Spinal cord (tissue), 9 donors: ENCODE measurements at regions not wholly inside any gene's neighbourhood (a gene's known extent, or its start where the extent isn't known, plus 50 kb on each side); places are given as distances from the start of the nearest gene placed in this dataset.
A peak's percentile ranks its signal among the peaks of the same experiment; 100 is the strongest.
"Not testable (repeated sequence)": the region's sequence is repeated elsewhere in the genome, so short reads cannot be mapped to it uniquely, and the experiment has no call there.

Experiments used
- DNase-seq, 6 donors: peaks; one replicate each; pipeline versions ENCODE4 v3.0.0 to v3.0.0-alpha.2; 2013 to 2015; ENCODE audit warnings: low spot score in 6 of 6, low read depth in 4 of 6
- H3K27ac ChIP-seq: one replicate; pipeline ENCODE4 v1.5.1; 2013; ENCODE audit warnings: low read depth, low read length, control low read depth
- H3K27me3 ChIP-seq: one replicate; pipeline ENCODE4 v1.6.1; 2013; ENCODE audit warnings: low read length; ENCODE audit not compliant: control insufficient read depth, insufficient read depth
- H3K36me3 ChIP-seq: one replicate; pipeline ENCODE4 v1.6.1; 2013; ENCODE audit warnings: low read length; ENCODE audit not compliant: control insufficient read depth, insufficient read depth
- H3K4me1 ChIP-seq: one replicate; pipeline ENCODE4 v1.6.1; 2013; ENCODE audit warnings: low read length; ENCODE audit not compliant: control insufficient read depth, insufficient read depth
- H3K4me3 ChIP-seq: one replicate; pipeline ENCODE4 v1.5.1; 2013; ENCODE audit warnings: low read depth, low read length, control low read depth
- H3K9me3 ChIP-seq: one replicate; pipeline ENCODE4 v1.6.1; 2013; ENCODE audit warnings: low read length; ENCODE audit not compliant: control insufficient read depth, insufficient read depth
- WGBS: methylation state at CpG from one replicate; pipeline ENCODE4 v1.1.5; 2013; ENCODE audit warnings: missing lambda C conversion rate; ENCODE audit not compliant: insufficient coverage; 5-methylcytosine and 5-hydroxymethylcytosine counted together
- donor health status: healthy.

DNA sequence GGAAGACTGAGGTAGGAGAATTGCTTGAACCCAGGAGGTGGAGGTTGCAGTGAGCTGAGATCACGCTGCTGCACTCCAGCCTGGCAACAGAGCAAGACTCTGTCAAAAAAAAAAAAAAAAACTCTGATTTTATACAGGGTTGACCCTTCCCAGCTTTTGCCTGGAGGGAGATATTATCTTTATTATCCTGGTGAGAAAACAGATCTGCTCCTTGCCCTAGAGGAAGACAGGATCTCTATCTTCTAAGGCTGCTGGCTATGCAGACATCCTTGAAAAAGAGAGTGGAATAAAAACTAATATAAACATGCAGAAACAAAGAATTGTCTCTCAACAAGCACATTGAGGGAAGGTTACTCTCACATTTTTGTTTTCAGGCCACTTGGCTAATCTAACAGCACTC, 1503.4 kb upstream of the WWC1 start:
- DNase-seq = no peak
- Histone ChIP-seq H3K9me3 (no peaks in the 10 kb centered on the region), H3K4me3 (no peak overlapping the region), H3K27me3 (no peaks in the 10 kb centered on the region), H3K36me3 (no peaks in the 10 kb centered on the region), H3K27ac (no peak overlapping the region), H3K4me1 (no peaks in the 10 kb centered on the region)
- no CpG with 5 or more reads among the region's 1 CpG for WGBS

DNA sequence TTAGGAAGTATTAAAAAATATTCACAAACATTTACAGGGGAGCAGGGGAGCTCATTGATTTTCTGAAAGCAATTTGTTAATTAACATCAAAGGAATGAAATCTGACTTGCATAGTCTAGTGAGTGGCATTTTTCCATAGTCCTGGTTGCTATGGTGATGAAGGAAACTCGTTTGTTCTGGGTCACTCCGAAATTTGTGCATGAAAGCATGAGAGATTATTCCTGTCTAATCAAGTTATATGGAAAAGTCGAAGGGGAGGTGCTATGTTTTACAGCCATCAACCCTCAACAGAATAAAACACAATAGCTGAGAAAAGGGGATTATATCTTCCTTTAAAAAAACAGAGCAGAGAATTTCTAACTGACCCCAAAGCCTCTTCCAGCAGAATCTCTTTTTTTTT, 1495.7 kb upstream of the WWC1 start:
- H3K4me1 ChIP-seq = no peaks in the 10 kb centered on the region
- no CpG with 5 or more reads among the region's 3 CpGs for WGBS
- H3K27me3 ChIP-seq = no peaks in the 10 kb centered on the region
- no peak overlapping the region for H3K4me3 ChIP-seq
- DNase-seq = peak in 2 of 6 donors; percentile 32 to 45
- H3K9me3 ChIP-seq = peaks cover 2% of the 10 kb centered on the region
- no peak overlapping the region for H3K27ac ChIP-seq
- H3K36me3 ChIP-seq = no peaks in the 10 kb centered on the region

DNA sequence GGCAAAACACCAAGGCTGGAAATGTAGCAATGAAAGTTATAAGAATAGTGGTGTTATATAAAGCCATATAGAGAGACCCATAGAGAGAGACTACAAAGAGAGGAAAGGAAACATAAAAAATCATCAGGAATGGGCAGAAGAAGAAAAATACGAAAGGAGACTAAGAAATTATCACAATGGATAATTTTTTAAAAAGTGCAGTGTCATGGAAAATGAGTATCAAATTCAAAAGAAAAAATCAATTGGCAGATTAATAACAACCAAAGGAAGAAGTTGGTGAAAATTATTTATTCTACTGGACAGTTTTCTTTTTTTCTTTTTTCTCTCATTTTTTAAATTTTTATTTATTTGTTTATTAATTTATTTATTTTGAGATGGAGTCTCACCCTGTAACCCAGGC, 1488.4 kb upstream of the WWC1 start:
- Histone ChIP-seq H3K27ac (no peak overlapping the region), H3K9me3 (peaks cover 2% of the 10 kb centered on the region), H3K36me3 (no peaks in the 10 kb centered on the region), H3K4me3 (no peak overlapping the region), H3K4me1 (no peaks in the 10 kb centered on the region), H3K27me3 (no peaks in the 10 kb centered on the region)
- no CpG with 5 or more reads among the region's 1 CpG for WGBS
- DNase-seq = no peak

DNA sequence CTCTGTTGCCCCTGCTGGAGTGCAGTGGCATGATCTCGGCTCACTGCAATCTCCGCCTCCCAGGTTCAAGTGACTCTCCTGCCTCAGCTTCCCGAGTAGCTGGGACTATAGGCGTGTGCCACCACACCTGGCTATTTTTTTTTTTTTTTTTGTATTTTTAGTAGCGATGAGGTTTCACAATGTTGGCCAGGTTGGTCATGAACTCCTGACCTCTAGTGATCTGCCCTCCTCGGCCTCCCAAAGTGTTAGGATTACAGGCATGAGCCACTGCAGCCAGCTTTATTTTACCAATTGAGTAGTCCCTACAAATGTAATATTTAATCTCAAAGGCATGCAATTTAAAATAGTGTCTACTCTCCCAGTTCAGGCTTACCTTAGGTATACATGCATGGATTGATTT, 1487.2 kb upstream of the WWC1 start:
- WGBS = 92% methylated on average over 3 of the region's 6 CpGs
- H3K4me3 ChIP-seq, H3K9me3 ChIP-seq, H3K27me3 ChIP-seq, H3K36me3 ChIP-seq, H3K27ac ChIP-seq, H3K4me1 ChIP-seq, DNase-seq: not testable (repeated sequence)

DNA sequence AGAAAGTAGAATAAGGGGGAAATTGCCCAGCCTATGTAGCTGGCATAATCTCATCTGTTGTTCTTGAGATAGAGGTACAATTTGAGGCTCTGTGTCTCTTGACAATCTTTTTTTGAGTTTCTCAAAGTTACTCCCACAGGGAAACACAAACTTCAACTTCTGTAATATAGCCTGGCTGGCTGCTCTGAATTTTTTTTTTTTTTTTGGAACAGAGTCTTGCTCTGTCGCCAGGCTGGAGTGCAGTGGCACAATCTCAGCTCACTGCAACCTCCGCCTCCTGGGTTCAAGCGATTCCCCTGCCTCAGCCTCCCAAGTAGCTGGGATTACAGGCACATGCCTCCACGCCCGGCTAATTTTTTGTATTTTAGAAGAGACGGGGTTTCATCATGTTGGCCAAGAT, 1486.8 kb upstream of the WWC1 start:
- not testable (repeated sequence) for H3K27ac ChIP-seq, H3K36me3 ChIP-seq, H3K4me3 ChIP-seq, H3K4me1 ChIP-seq, H3K27me3 ChIP-seq, H3K9me3 ChIP-seq, DNase-seq
- whole genome bisulfite sequencing = 100% methylated on average over 5 of the region's 6 CpGs

DNA sequence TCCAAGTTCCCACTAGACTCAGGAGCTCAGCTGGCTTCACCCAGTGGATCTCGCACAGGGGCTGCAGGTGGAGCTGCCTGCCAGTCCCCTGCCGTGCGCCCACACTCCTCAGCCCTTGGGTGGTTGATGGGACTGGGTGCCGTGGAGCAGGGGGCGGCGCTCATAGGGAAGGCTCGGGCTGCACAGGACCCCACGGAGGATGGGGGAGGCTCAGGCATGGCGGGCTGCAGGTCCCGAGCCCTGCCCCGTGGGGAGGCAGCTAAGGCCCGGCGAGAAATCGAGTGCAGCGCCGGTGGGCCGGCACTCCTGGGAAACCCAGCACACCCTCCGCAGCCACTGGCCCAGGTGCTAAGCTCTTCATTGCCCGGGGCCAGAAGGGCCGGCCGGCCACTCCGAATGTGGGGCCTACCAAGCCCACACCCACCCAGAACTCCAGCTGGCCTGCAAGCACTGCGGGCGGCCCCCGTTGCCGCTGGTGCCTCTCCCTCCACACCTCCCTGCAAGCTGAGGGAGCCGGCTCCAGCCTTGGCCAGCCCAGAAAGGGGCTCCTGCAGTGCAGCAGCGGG, 1481.3 kb upstream of the WWC1 start:
- H3K36me3 ChIP-seq, DNase-seq, H3K27ac ChIP-seq, H3K4me1 ChIP-seq, H3K4me3 ChIP-seq, H3K27me3 ChIP-seq, H3K9me3 ChIP-seq: not testable (repeated sequence)
- 94% methylated on average over 25 of the region's 28 CpGs for WGBS

DNA sequence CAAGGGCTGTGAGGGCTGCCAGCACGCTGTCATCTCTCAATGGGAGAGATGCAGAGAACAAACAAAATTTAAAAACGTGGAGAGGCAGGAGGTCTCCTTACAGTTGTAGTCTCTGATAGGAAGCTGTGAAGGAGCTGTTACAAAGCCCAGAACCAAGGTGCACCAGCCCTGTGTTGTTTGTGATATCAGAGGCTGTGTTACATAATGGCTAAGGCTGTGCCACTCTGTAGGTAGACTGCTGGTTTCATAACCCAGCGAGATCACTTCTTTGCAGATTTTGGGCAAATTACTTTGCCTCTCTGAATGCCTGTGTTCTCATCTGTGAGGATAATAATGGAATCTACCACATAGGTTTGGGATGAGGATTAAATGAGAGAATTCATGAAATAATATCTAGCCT, 1480.7 kb upstream of the WWC1 start:
- no peaks in the 10 kb centered on the region for H3K27me3 ChIP-seq
- 92% methylated on average over 2 of the region's 3 CpGs for WGBS
- DNase-seq = no peak
- H3K36me3 ChIP-seq = peaks cover 2% of the 10 kb centered on the region
- H3K27ac ChIP-seq = no peak overlapping the region
- no peak overlapping the region for H3K4me3 ChIP-seq
- no peaks in the 10 kb centered on the region for H3K9me3 ChIP-seq
- no peaks in the 10 kb centered on the region for H3K4me1 ChIP-seq

DNA sequence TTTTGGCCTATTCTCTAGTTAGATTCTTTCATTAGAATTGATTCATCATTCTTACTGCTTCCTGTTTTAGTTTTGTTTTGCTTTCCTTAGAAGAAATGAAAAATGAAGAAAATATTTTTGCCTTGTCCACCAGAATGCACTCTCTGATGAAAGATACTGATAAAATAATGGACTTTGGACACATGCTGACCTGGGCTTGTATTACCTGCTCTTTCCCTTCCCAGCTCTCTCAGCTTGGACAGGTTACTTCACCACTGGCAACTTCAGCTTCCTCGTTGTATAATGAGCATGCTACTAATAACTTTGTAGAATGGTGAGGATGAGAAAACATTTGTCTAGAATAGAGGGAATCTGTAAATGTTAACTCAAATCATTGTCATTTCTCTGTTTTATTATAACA, 1468.1 kb upstream of the WWC1 start:
- no peak for DNase-seq

DNA sequence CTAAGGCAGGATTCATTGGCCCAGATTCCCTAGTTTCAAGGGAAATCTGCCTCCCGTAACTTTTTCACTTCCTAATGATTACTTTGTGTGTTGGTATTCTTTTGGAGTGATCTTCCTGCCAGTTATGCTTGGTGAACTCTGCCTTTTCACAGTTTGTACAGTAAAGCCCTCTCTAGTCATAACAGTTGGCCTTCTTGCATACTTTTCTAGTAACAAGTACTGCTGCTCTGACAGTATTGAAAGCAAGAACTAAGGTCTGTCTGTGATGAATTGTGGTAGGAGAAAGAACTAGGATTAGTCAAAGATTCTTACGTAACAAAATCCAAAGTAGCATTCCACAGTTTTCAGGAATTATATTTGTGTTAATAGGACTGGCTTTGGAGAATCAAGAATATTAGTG, 1457.2 kb upstream of the WWC1 start:
- DNase-seq = no peak
- Histone ChIP-seq H3K4me1 (no peaks in the 10 kb centered on the region), H3K27ac (no peak overlapping the region), H3K36me3 (no peaks in the 10 kb centered on the region), H3K9me3 (no peaks in the 10 kb centered on the region), H3K27me3 (no peaks in the 10 kb centered on the region), H3K4me3 (no peak overlapping the region)
- no CpG with 5 or more reads among the region's 2 CpGs for WGBS

More for the DNA sequence above, 1468.1 kb upstream of the WWC1 start:
- Histone ChIP-seq H3K4me3 (no peak overlapping the region), H3K4me1 (no peaks in the 10 kb centered on the region), H3K9me3 (no peaks in the 10 kb centered on the region), H3K27me3 (no peaks in the 10 kb centered on the region), H3K27ac (no peak overlapping the region), H3K36me3 (no peaks in the 10 kb centered on the region)
- WGBS = no CpG with 5 or more reads among the region's 1 CpG

DNA sequence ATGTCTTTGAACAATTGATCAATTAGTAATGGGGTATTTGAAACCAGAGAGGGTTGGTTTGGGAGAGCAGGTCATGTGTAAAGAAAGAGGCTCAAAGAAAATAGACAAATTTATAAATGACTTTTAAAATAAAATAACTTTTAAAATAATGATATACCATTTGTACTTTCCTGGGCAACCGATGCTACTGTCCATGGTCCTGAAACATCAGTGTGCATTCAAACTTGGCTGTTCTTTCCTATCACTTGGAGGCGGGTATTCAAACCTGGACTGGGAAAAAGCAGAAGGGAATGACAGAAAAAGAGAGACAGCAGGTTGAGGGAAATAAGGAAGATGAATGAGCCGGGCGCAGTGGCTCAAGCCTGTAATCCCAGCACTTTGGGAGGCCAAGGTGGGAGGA, 1446.4 kb upstream of the WWC1 start:
- no peak overlapping the region for H3K4me3 ChIP-seq

More for the DNA sequence above, 1446.4 kb upstream of the WWC1 start:
- peak in 1 of 6 donors; percentile 29 for DNase-seq
- Histone ChIP-seq H3K9me3 (no peaks in the 10 kb centered on the region), H3K4me1 (no peaks in the 10 kb centered on the region), H3K27me3 (no peaks in the 10 kb centered on the region), H3K36me3 (no peaks in the 10 kb centered on the region), H3K27ac (no peak overlapping the region)
- WGBS = 94% methylated on average over 3 of the region's 4 CpGs
